Middle frontal gyrus (tissue), 1 donor: ENCODE measurements at regions not wholly inside any gene's neighbourhood (a gene's known extent, or its start where the extent isn't known, plus 50 kb on each side); places are given as distances from the start of the nearest gene placed in this dataset.

Experiments
- DNase-seq: peaks from one replicate; pipeline ENCODE4 v3.0.0-alpha.2; 2015; ENCODE audit warnings: low spot score; ENCODE audit errors: extremely low spot score

GRCh38 chr2:37782155-37782673 lies 110.8 kb upstream of the CDC42EP3 start:
- no peak for DNase-seq

GRCh38 chr2:37782721-37783371 lies 111.4 kb upstream of the CDC42EP3 start:
- no peak for DNase-seq

GRCh38 chr2:37783545-37783944 lies 112.1 kb upstream of the CDC42EP3 start:
- no peak for DNase-seq

GRCh38 chr2:37784071-37784758 lies 112.8 kb upstream of the CDC42EP3 start:
- no peak for DNase-seq

GRCh38 chr2:37784759-37785149 lies 113.3 kb upstream of the CDC42EP3 start:
- no peak for DNase-seq

- DNase-seq, result no peak
Measured at GRCh38 chr2:37786191-37786698, 114.8 kb upstream of the CDC42EP3 start.

GRCh38 chr2:37786854-37787253 lies 115.4 kb upstream of the CDC42EP3 start:
- no peak for DNase-seq

GRCh38 chr2:37788602-37789209 lies 117.3 kb upstream of the CDC42EP3 start:
- no peak for DNase-seq

- no peak for DNase-seq
Measured at GRCh38 chr2:37790019-37790418, 118.6 kb upstream of the CDC42EP3 start.

GRCh38 chr2:37790462-37790861 lies 119.0 kb upstream of the CDC42EP3 start:
- DNase-seq, result no peak

- no peak for DNase-seq
Measured at GRCh38 chr2:37792366-37792765, 120.9 kb upstream of the CDC42EP3 start.

GRCh38 chr2:37793004-37793403 lies 121.6 kb upstream of the CDC42EP3 start:
- DNase-seq, result no peak

- no peak for DNase-seq
Measured at GRCh38 chr2:37794717-37795116, 123.3 kb upstream of the CDC42EP3 start.

- no peak for DNase-seq
Measured at GRCh38 chr2:37795456-37795855, 124.0 kb upstream of the CDC42EP3 start.

GRCh38 chr2:37795938-37796337 lies 124.5 kb upstream of the CDC42EP3 start:
- DNase-seq, result no peak

- DNase-seq, result no peak
Measured at GRCh38 chr2:37796481-37796880, 125.0 kb upstream of the CDC42EP3 start.

GRCh38 chr2:37797081-37797480 lies 125.6 kb upstream of the CDC42EP3 start:
- no peak for DNase-seq

GRCh38 chr2:37798315-37799005 lies 126.6 kb upstream of the RMDN2 start:
- no peak for DNase-seq

- DNase-seq, result no peak
Measured at GRCh38 chr2:37800176-37800858, 124.8 kb upstream of the RMDN2 start.

GRCh38 chr2:37802211-37802752 lies 122.8 kb upstream of the RMDN2 start:
- no peak for DNase-seq

- no peak for DNase-seq
Measured at GRCh38 chr2:37802899-37803379, 122.1 kb upstream of the RMDN2 start.
